ENCODE measurements at regions not wholly inside any gene's neighbourhood (a gene's known extent, or its start where the extent isn't known, plus 50 kb on each side); places are given as distances from the start of the nearest gene placed in this dataset.

DNA sequence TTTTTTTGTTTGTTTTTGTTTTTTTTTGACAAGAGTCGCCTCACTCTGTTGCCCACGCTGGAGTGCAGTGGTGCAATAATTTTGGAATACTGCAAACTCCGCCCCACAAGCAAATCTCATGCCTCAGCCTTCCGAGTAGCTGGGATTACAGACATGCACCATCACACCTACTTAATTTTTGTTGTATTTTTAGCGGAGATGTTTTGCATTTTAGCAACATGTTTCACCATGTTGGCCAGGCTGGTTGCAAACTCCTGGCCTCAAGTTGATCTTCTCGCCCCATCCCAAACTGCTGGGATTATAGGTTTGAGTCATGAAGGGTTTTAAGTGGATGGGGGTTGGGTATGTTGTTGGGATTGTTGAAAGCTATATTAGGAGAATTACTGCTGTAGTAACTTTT, 270.9 kb upstream of the LCORL start:
- no peak for DNase-seq

GRCh38 chr4:18291981-18292380, 270.4 kb upstream of the LCORL start:
- DNase-seq, result no peak

- no peak for DNase-seq
Observed at GRCh38 chr4:18291256-18291655, 269.7 kb upstream of the LCORL start.

GRCh38 chr4:18285357-18285756, 263.8 kb upstream of the LCORL start:
- DNase-seq, result no peak

DNA sequence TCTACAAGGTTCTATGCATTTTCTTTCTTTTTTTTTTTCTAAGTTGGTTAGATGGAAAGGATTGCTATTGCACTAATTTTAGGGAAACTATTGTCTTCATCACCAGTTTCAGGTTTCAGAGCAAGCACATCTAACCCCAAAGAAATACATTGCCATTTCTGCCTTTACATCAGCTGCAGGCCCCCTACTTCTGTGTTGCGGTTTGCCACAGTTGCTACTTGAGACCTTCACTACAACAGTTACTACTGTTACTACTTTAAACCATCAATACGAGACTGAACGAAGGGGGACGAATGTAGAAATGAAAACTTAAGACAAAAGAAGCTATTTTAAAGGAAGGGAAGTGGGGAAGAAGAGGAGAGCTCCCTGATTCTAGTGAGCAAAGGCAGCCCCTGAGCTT, 256.7 kb upstream of the LCORL start:
- DNase-seq, result no peak

- DNase-seq, result no peak
Observed at GRCh38 chr4:18262832-18263231, 241.3 kb upstream of the LCORL start.

DNA sequence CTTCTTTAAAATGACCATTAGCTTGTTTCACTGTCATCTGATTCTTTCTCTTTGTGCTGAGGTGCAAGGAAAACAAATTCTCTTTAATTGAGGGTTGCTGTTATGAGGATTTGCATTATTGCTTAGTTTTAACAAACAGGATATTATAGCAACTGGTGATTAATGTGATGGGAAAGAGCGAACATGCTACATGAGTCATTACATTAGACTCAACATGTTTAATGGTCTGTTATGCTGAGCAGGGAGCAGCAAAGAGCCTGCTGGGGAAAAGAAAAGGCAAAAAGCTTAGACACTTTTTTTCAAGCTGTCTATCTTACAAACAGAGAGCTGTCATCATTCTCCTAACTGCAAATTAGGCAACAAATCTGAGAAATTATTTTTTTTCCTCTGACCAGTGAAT, 230.5 kb upstream of the LCORL start:
- DNase-seq, result no peak

- DNase-seq, result no peak
Observed at GRCh38 chr4:18250564-18250963, 229.0 kb upstream of the LCORL start.

DNA sequence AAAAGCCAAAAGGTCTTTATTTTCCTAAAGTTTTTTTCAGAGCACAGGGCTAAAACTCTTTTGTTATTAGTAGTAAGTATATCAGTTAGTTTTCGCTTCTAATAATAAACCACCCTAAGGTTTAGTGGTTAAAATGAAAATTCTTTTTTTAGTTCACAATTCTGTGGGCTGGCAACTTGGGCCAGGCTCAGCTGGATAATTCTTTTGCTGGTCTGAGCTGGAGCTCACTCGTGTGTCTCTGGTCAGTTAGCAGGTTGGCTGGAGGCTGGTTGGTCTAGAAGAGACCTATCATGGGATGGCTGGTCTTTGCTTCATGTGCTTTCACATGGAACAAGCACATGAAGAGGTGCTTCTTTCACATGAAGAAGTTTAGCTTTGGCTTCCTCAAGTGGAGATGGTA, 227.1 kb upstream of the LCORL start:
- DNase-seq, result no peak

GRCh38 chr4:18247189-18247588, 225.6 kb upstream of the LCORL start:
- no peak for DNase-seq

- no peak for DNase-seq
Observed at GRCh38 chr4:18242919-18243693, 221.6 kb upstream of the LCORL start.

DNA sequence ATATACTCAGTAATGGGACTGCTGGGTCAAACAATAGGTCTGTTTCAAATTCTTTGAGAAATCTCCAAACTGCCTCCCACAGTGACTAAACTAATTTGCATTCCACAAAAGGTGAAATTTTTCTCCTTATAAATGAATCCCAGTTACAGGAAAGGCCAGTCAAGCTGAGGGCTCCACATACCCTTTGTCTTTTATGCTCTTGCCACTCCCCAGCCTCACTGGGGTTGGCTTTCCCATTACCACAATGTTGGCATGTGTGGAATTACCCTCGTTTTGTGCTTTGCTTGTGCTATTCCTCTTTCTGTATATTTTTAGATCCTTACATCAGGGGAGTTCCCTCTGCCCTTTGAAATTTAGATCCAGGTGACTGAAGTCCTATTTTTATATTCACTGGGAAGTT, 220.2 kb upstream of the LCORL start:
- no peak for DNase-seq

DNA sequence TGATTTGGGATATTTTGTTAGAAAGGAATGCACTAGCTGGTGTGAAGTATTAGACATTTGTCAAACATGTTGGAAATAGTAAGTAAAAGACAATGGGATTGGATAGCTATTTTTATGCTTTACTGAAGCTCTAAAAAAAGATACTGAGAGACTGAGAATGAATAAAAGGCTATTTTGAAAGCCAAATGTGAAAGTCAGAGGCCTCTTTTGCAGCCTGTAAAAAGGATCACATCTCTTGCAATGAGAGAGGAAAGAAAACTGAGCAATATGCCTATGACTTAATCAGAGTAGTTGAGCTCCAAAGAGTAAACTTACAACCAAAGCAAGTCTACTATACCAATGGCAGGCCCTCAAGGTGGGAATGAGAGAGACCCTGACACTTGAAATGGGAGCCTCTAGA, 212.6 kb upstream of the LCORL start:
- DNase-seq, result no peak

DNA sequence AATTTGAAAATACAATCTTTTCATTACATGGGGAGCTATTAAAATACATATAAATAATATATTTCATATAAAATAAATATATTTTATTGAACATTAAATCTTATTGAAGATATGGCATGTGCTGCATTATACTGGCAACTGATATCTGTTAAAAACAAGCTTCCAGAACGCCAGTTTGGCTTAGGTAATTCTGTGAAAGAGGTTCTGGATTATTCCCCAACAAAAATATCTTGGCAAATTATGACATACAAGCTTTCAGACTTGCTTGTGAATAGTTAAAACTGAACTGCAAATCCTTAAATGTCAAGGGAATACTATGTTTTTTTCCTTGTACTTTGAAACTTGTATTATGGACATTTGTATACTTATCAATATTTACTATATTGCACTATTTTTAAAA, 210.2 kb upstream of the LCORL start:
- no peak for DNase-seq

DNA sequence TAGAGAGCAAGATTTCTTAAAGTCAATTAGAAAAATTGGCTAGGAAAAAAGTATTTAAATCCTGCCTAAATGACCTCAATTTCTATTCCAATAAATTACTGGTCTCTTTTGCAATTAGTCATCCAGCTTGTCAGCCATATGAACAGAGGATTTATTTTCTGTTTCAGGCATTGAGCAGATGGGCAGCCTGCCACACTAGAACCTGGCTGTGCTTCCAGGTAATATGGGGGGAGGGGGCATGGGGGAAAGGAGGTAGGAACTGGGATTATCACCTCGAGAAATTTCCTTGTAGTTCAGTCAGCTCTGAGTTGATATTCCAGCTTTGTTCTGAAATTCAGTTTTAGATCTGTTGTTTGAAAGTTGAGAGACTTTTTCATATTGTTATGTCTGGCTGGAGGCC, 206.3 kb upstream of the LCORL start:
- DNase-seq, result no peak

- DNase-seq, result no peak
Observed at GRCh38 chr4:18214411-18215055, 193.0 kb upstream of the LCORL start.

GRCh38 chr4:18213576-18214198, 192.1 kb upstream of the LCORL start:
- no peak for DNase-seq

DNA sequence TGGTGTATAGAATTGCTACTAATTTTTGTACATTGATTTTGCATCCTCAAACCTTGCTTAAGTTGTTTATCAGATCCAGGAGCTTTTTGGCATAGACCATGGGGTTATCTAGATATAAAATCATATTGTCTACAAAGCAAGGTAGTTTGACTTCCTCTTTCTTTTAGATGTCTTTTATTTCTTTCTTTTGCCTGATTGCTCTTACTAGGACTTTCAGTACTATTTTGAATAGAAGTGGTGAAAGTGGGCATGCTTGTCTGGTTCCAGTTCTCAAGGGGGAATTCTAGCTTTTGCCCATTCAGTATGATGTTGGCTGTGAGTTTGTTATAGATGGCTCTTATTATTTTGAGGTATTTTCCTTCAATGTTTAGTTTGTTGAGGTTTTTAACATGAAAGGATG, 187.9 kb upstream of the LCORL start:
- no peak for DNase-seq

DNA sequence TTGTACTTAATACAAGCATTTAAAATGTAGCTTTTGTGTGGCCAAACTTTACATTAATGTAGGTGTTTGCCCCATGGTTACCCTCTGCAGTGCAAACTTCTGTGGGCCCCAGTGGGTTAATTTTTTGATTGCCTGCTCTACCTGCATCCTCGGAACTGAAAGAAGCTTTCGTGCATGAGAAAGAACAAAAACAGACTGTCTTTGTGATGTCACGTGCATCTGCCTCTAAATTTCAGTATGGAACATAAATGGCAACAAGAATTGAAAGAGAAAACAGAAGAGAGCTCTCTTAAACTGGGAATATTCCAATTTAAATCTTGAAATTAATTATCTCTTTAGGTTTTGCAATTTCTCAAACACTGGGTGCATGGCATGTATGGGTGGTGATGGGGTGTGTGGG, 182.4 kb upstream of the LCORL start:
- no peak for DNase-seq

DNA sequence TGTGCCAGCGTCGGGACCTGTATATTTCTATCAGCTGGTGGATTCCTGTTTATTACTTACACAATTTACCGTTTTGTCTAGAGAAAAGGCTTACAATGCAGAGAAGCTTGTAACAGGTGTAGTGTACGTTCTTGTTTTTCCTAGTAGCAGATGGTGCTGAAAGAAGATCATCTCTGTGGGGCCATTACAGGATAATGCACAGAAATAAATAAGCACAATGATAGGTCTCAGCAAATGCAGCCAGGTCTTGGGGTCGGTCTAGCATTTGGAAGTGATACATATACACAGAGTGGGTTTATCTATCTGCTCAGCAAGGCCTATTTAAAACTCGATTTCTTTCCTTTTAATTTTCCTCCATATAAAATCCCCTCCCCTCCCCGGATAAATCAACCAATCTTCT, 180.9 kb upstream of the LCORL start:
- DNase-seq, result no peak

GRCh38 chr4:18201885-18202284, 180.3 kb upstream of the LCORL start:
- no peak for DNase-seq

DNA sequence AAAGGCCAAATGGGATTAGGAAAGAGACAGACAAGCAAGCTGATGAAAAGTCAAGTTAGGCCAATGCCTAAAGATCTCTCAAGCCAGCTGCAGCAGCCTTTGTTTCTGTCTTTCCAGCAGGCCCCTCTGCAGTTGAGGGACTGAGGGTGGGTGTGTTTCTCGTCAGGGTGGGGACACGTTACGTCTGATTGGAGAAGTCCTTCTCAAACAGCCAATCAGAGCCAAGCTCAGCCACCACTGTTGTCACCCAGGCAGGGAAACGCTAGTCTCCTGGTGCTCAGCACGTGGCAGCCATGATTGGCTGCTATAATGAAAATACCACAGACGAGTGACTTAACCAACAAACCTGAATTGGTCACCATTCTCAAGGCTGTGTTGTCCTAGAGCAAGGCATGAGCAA, 177.1 kb upstream of the LCORL start:
- DNase-seq, result no peak

GRCh38 chr4:18197467-18197866, 175.9 kb upstream of the LCORL start:
- DNase-seq, result no peak

GRCh38 chr4:18194278-18194677, 172.7 kb upstream of the LCORL start:
- no peak for DNase-seq

- DNase-seq, result no peak
Observed at GRCh38 chr4:18192901-18193300, 171.3 kb upstream of the LCORL start.

All from stimulated activated CD4-positive, alpha-beta T cell treated with anti-CD3 and anti-CD28 coated beads, Interleukin-2, amount 100 ng/mL, for 48 hours (primary cell).